ENCODE measurements at regions not wholly inside any gene's neighbourhood (a gene's known extent, or its start where the extent isn't known, plus 50 kb on each side); places are given as distances from the start of the nearest gene placed in this dataset.

- TF ChIP-seq EZH2phosphoT487 (IDR thresholded peaks at IDR 0.05; ENCODE audit: borderline replicate concordance) (no peak), POLR2A (IDR thresholded peaks at IDR 0.05; ENCODE audit: borderline replicate concordance, extremely low read depth, insufficient read depth, insufficient read length) (no peak), SIN3A (IDR thresholded peaks at IDR 0.05; ENCODE audit: low read depth) (no peak), CTCF (IDR thresholded peaks at IDR 0.05 in 2 of 3, conservative IDR thresholded peaks at IDR 0.05 in 1 of 3; ENCODE audit: borderline replicate concordance in 1 of 3, insufficient read depth in 1 of 3, low read depth in 2 of 3, low read length in 2 of 3) (no peak)
- TF ChIP-seq, protein P1, sequence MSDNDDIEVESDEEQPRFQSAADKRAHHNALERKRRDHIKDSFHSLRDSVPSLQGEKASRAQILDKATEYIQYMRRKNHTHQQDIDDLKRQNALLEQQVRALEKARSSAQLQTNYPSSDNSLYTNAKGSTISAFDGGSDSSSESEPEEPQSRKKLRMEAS (IDR thresholded peaks at IDR 0.05): no peak
Measured at GRCh38 chr15:20340931-20341661, 200.5 kb downstream of the GOLGA6L6 start.

Data from HCT116 (cell line).